HG03565 (cell line): ENCODE measurements at regions not wholly inside any gene's neighbourhood (a gene's known extent, or its start where the extent isn't known, plus 50 kb on each side); places are given as distances from the start of the nearest gene placed in this dataset.
"Not testable (repeated sequence)": the region's sequence is repeated elsewhere in the genome, so short reads cannot be mapped to it uniquely, and the experiment has no call there.

Experiments used
- ATAC-seq: cut with Tn5 transposase; IDR thresholded peaks from one replicate; pipeline ENCODE4 v1.9.1; 2021; ENCODE audit warnings: mild to moderate bottlenecking, moderate library complexity; ENCODE audit not compliant: unreplicated experiment

GRCh38 chr12:11535127-11535526 is 114.3 kb upstream of the ETV6 start:
- ATAC-seq = no peak

- ATAC-seq = no peak
Measured at GRCh38 chr12:11539156-11539555, 110.3 kb upstream of the ETV6 start.

GRCh38 chr12:11540156-11540555 is 109.3 kb upstream of the ETV6 start:
- ATAC-seq = no peak

DNA sequence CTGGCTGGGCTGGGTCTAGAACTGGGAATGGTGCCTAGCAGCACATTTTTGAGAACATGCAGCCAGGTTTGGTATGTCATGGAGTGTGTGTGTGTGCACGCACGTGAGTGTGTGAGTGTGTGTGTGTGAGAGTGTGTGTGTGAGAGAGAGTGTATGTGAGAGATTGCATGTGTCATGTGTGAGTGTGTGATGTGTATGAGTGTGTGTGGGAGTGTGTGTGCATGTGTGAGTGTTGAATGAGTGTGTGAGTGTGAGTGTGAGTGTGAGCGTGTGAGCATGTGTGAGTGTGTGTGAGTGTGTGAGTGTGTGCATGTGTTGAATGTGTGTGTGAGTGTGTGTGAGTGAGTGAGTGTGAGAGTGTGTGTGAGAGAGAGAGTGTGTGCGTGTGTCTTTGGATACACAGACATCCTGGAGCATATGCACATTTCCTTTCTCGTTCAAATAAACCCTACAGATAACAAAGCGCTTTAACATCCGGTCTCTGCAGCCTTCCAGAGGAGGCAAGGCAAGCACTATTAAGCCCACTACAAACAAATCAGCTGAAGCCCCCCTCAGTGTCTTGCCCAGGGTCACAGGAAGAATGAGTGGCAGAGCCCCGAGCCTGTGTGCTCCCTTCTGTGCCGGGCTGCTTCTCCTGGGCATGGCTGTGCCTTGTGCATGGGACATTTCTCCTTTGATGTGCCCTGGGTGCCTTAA is 108.7 kb upstream of the ETV6 start:
- ATAC-seq = no peak

DNA sequence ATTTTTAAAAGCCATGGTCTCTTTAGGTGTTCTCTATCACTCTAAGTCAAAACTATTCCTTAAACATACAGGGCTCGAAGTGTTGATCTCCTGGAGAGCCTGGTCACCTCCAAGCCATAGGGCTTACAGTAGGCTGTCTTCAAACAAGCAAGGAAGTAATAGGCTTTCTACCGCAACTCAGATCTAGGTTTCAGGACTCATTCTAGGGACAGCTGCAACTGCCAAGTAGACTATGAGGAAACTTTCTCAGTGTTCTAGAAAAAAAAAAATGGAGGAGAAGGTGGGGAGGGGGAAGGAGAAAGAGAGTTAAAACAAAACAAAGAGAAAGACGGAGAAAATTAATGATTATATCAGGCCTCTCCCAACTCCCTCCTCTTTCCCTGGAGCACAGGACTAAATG is 106.9 kb upstream of the ETV6 start:
- no peak for ATAC-seq

GRCh38 chr12:11543457-11544158 is 105.9 kb upstream of the ETV6 start:
- ATAC-seq = no peak

DNA sequence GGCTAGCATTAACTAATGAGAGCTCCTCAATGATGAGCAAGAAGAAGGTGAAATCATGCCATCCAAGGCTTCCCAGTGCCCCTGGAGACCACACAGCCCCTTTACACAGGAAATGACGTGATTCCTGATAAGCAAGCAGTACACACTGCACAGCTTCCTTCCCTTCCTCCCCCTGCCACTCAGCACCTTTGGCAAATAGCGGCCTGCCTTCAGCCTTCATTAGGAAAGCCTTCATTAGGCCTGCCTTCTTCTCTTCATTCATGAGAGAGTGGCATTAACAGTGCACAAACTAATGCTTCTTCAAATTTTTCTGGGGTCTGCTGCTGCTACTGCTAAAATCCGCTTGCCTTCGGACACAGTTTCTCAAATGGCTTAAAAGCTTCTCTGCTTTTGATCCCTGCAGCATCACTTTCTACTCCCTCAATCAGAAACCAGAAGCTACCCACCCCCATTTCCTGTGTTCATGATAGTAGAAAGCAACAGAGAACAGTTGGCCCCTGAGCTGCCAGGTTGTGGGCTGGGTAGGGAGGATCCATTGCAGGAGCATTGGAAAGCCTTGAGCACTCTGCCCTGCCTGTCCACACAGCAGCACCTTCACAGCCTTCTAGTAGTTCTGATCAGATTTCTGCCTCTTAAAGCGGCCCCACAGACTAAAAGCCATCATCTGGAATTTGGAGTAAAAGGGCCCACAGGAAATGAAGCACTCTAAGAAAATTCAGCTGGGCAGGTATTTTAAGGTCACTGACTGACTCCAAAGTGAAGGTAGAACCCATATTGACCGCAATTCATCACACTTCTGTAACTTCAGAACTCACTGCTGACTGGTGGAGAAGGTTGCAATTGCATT is 103.8 kb upstream of the ETV6 start:
- peak; percentile 72 for ATAC-seq

GRCh38 chr12:11546582-11547270 is 102.7 kb upstream of the ETV6 start:
- not testable (repeated sequence) for ATAC-seq

DNA sequence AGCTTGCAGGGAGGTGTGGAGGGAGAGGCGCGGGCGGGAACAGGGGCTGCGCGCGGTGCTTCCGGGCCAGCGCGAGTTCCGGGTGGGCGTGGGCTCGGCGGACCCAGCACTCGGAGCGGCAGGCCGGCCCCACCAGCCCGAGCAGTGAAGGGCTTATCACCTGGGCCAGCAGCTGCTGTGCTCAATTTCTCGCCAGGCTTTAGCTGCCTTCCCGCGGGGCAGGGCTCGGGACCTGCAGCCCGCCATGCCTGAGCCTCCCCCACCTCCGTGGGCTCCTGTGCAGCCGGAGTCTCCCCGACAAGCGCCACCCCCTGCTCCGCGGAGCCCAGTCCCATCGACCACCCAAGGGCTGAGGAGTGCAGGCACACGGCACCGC is 102.2 kb upstream of the ETV6 start:
- ATAC-seq = not testable (repeated sequence)

DNA sequence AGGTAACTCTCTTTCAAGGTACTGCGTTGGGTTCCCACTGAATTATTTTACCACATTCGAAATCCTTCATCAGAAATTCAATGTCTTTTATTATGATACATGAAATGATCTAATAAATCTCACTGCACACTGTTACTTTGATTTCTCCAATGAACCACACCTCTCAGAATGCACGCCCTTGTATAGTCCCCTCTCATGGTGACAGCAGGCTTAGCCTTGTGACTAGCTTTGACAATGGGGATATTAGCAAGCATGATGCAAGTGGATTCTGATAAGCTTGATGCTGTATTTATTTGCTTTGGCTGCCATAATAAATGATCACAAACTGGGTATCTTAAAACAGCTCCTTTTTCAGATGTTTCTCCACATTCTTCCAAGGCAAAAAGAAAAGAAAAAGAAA is 100.4 kb upstream of the ETV6 start:
- no peak for ATAC-seq

GRCh38 chr12:11553871-11554533 is 95.5 kb upstream of the ETV6 start:
- peak; percentile 57 for ATAC-seq

DNA sequence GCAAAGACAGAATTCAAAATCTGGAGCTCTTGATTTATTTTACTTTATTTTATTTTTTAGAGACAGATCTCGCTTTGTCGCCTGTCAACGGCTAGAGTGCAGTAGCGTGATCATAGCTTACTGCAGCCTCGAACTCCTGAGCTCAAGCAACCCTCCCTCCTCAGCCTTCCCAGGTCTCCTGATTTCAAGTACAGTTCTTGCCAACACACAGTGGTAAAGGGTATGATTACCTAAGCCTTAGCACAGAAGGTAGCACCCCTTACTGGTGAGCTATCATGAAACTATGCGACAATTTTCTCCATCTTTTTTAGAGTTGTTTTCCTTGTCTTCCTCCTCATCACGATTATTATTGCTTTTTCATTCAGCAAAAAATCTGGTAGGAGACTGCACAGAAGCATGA is 94.3 kb upstream of the ETV6 start:
- ATAC-seq = no peak

GRCh38 chr12:11555743-11556625 is 93.5 kb upstream of the ETV6 start:
- ATAC-seq = no peak

DNA sequence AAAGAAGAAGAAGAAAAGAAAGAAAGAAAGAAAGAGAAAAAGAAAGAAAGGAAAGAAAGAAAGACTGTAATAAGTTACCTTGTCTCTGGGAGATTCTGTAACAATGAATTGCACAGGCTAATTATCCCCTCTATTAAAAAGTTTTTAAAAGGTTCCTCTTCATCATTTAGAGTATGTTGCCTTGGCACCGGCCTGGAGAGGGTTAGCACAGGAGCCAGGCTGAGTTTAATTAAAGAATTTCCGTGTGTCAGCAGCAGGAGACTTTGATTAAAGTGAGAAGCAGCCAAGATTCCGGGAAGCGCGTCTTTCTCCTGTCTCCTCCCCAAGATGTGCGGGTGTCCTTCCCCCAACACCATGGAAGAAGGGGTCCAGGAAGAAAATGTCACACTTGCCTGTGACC is 92.8 kb upstream of the ETV6 start:
- ATAC-seq = no peak

DNA sequence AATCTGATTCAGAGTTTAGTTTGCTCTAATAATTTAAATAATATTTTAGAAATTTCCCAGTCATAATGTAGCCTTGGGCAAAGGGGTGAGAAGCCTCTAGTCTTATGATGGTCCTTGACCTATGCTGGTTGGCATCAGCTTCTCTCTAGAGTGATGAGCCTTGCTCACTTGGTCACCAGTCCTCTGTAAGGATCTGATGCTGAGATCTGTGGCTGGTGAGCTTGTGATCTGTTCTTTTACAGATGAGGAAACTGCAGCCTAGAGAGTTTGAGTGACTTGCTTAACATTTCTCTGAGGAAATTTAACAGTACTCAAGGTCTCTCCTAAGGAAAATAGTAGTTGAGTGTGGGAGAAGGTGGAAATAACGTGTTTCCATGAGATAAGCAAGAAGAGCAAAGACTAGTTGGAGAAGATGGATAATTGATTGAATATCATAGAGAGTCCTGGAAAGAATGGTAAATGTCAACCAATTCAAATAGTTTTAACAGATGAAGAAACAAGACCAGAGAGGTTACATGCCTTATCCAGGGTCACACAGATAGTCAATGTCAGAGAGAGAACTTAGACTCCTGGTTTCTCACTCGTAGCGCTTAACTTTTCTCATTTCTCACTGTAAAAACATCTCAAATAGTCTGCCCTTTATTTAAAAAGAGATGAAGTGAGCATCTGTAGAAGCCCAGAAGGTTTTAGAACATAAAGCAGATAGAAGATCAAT is 89.7 kb upstream of the ETV6 start:
- no peak for ATAC-seq

DNA sequence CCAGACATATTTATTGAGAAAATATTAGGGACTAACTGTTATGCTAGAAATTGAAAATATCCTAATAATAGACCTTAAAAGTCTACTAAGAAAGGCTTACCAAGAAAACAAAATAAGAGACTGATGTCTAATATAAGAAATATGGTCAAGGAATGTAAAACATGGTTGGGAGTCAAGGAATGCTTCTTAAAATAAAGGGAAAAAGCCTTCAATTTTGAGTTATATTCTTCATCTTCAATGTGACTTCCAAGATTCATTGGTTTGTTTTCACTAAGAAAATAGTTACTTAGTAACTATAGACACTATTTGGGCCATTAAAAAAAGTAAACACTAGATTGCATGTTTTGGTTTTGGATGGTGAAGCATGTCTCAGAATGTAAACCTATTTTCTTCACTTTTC is 88.1 kb upstream of the ETV6 start:
- ATAC-seq = no peak

- no peak for ATAC-seq
Measured at GRCh38 chr12:11563785-11564739, 85.4 kb upstream of the ETV6 start.
